Gastroesophageal sphincter (tissue), 4 donors: ENCODE measurements at regions not wholly inside any gene's neighbourhood (a gene's known extent, or its start where the extent isn't known, plus 50 kb on each side); places are given as distances from the start of the nearest gene placed in this dataset.

Source experiments
- ATAC-seq: fragments of 150-250 bp; one replicate; pipeline ENCODE4 v1.9.1; 2016; ENCODE audit warnings: mild to moderate bottlenecking, moderate library complexity
- H3K27ac ChIP-seq, 4 donors: fragments of 200-600 bp; sonication (generic) in 3 of 4; 1 replicate in 3 of 4; 2 replicates in 1 of 4; pipeline ENCODE4 v1.5.1; 2016 to 2019
- H3K27me3 ChIP-seq: fragments of 200-600 bp; sonication (generic); one replicate; pipeline ENCODE4 v1.5.1; 2019
- H3K36me3 ChIP-seq, 2 donors: fragments of 200-600 bp; sonication (generic); one replicate each; pipeline ENCODE4 v1.5.1; 2019; ENCODE audit warnings: control low read depth in 1 of 2
- H3K4me1 ChIP-seq, 3 donors: fragments of 200-600 bp; sonication (generic); 1 replicate in 2 of 3; 2 replicates in 1 of 3; pipeline ENCODE4 v1.5.1; 2016 to 2019; ENCODE audit warnings: control low read depth in 2 of 3
- H3K4me3 ChIP-seq, 2 donors: fragments of 200-600 bp; sonication (generic); one replicate each; pipeline ENCODE4 v1.5.1; 2019; ENCODE audit warnings: mild to moderate bottlenecking in 1 of 2, moderate library complexity in 1 of 2
- H3K9me3 ChIP-seq, 3 donors: fragments of 200-600 bp; sonication (generic); one replicate each; pipeline ENCODE4 v1.5.1; 2017 to 2019; ENCODE audit warnings: control low read depth in 2 of 3
- CTCF ChIP-seq, 4 experiments: fragments of 200-600 bp in 2 of 4; fragments of 450-650 bp in 2 of 4; sonication (generic) in 1 of 4; IDR thresholded peaks; one replicate each; pipeline ENCODE4 v1.5.1; 2017 to 2019; ENCODE audit warnings: antibody characterized with exemption in 4 of 4, mild to moderate bottlenecking in 2 of 4, moderate library complexity in 2 of 4
- EP300 ChIP-seq: sonication (generic); formaldehyde crosslinking; IDR thresholded peaks from one replicate; pipeline ENCODE4 v1.6.1; 2017; ENCODE audit warnings: antibody characterized with exemption, mild to moderate bottlenecking
- POLR2A ChIP-seq, 2 donors: fragments of 450-650 bp; IDR thresholded peaks; one replicate each; pipeline ENCODE4 v1.6.1; 2017; ENCODE audit warnings: antibody characterized with exemption in 2 of 2, mild to moderate bottlenecking in 2 of 2, moderate library complexity in 1 of 2
- POLR2AphosphoS5 ChIP-seq: sonication (generic); formaldehyde crosslinking; IDR thresholded peaks from one replicate; pipeline ENCODE4 v1.6.1; 2017; ENCODE audit warnings: antibody characterized with exemption
- WGBS, 2 donors: methylation state at CpG; one replicate each; pipeline ENCODE4 v1.1.5; 2018; ENCODE audit warnings: low coverage in 1 of 2; 5-methylcytosine and 5-hydroxymethylcytosine counted together

DNA sequence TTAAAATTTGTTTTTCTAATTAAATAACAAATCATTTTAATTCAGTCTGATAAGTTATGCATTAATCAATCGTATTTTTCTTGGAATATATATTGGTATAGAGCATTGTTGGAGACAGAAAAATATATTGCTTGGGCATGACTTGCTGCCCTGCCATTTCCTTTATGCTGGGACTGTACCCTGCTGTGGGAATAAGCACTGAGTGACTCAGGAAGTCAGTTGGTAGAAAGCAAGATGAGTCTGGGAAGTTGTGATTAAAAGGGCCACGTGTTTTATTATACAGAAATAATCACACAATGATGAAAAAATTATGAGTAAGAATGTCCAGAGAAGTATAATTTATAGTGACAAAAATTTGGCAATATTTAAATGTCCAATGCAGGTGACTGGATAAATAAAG lies 139.5 kb downstream of the KIF18A start:
- Histone ChIP-seq H3K9me3 (no peaks in the 10 kb centered on the region), H3K27ac (no peak overlapping the region), H3K4me3 (no peak overlapping the region), H3K4me1 (no peaks in the 10 kb centered on the region), H3K36me3 (no peaks in the 10 kb centered on the region), H3K27me3 (no peaks in the 10 kb centered on the region)
- TF ChIP-seq POLR2A (IDR thresholded peaks at IDR 0.05), result no peak
- TF ChIP-seq CTCF (IDR thresholded peaks at IDR 0.05), result no peak
- TF ChIP-seq POLR2AphosphoS5, result no peak
- TF ChIP-seq EP300, result no peak
- WGBS, 2 donors, result 64 to 78% methylated on average over 2 of the region's 2 CpGs
- ATAC-seq, result no peak

DNA sequence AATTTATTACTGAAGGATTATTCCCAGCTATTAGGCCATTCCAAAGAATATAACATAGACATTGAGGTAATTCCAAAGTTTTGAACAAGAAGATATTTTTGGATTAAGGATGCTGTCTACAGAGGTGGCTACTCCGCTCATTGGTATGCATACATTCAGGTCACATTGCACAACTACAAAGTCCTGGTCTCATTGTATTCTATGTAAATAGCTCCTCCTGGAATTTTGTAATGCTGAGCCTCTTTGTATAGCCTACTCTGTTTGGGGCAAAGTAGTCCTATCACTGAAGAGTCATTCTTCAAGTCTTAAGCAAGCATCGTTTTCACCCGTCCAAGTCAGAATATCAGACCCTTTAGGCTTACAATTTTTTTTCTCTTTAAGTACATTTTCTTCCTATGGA lies 142.4 kb downstream of the KIF18A start:
- TF ChIP-seq POLR2AphosphoS5, result no peak
- no peak for TF ChIP-seq CTCF (IDR thresholded peaks at IDR 0.05)
- TF ChIP-seq POLR2A (IDR thresholded peaks at IDR 0.05), result no peak
- TF ChIP-seq EP300, result no peak
- Histone ChIP-seq H3K27me3 (no peaks in the 10 kb centered on the region), H3K4me3 (no peak overlapping the region), H3K27ac (no peak overlapping the region), H3K4me1 (no peaks in the 10 kb centered on the region), H3K9me3 (no peaks in the 10 kb centered on the region), H3K36me3 (no peaks in the 10 kb centered on the region)
- WGBS, 2 donors, result 74 to 94% methylated on average over 3 of the region's 3 CpGs
- no peak for ATAC-seq

DNA sequence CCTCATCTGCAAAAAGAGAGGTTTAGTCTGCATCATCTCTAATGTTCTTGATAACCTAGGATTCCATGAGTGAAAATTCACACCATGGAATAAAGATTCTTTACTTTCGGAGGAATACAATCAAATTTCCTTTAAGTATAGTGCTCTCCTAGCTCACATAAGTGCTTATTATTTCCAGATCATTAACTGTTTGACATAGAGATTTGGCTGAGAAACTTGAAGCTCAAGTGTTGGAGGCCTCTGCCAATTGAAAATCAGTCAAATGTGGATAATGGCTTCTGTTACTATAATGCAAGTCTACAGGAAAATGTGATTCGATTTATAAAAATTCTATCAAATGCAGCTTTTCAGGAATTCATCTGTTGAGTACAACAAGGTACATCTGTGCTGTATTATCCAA lies 144.6 kb downstream of the KIF18A start:
- ATAC-seq, result no peak
- no peak overlapping the region for H3K27ac ChIP-seq
- H3K4me3 ChIP-seq, result no peak overlapping the region
- H3K36me3 ChIP-seq, result no peaks in the 10 kb centered on the region
- H3K27me3 ChIP-seq, result no peaks in the 10 kb centered on the region
- WGBS, 2 donors, result 50 to 74% methylated on average over 2 of the region's 2 CpGs
- H3K9me3 ChIP-seq, result no peaks in the 10 kb centered on the region
- no peaks in the 10 kb centered on the region for H3K4me1 ChIP-seq
- no peak for TF ChIP-seq POLR2A (IDR thresholded peaks at IDR 0.05)
- no peak for TF ChIP-seq EP300
- no peak for TF ChIP-seq POLR2AphosphoS5
- TF ChIP-seq CTCF (IDR thresholded peaks at IDR 0.05), result no peak

DNA sequence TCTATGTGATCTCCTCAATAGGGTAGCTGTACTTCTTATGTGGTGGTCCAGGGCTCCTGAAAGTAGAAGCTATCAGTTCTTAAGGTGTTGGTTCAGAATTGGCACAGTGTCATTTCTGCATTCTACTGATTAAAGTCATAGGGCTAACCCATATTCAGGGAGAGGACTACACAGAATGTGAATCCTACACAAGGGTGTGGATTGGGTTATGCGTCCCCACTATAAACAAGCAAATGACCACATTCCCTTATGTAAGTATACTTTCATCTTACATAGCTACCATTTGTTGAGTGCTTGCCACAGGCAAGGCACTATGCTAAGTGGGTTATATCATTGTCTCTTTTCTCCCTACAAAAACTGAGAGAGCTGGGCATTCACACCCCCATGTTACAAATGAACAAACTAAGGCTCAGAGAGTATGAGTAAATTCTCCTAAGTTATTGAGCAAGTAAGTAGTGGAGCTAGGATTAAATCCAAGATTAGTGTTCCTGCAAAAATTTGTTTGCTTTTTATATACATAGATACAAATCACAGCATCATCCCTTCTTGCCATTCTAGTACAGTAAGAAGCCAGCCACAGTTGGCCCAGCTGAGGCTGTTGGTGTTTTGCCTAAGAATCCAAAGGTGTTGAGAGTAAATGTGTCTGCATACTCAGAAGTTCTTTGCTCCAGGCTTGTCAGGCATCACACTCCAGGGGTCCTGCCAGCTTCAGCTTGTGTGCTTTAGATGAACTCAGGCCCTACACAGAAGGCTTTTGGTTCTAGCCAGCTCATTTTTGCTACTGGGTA lies 157.8 kb downstream of the KIF18A start:
- H3K4me3 ChIP-seq, result no peak overlapping the region
- H3K9me3 ChIP-seq, result no peaks in the 10 kb centered on the region
- WGBS, 2 donors, result 83 to 100% methylated on average over 1 of the region's 1 CpG
- ATAC-seq, result no peak
- H3K4me1 ChIP-seq, result no peaks in the 10 kb centered on the region
- TF ChIP-seq POLR2AphosphoS5 (no peak), CTCF (IDR thresholded peaks at IDR 0.05) (no peak), POLR2A (IDR thresholded peaks at IDR 0.05) (no peak), EP300 (no peak)
- H3K27me3 ChIP-seq, result no peaks in the 10 kb centered on the region
- H3K27ac ChIP-seq, result no peak overlapping the region
- no peaks in the 10 kb centered on the region for H3K36me3 ChIP-seq

DNA sequence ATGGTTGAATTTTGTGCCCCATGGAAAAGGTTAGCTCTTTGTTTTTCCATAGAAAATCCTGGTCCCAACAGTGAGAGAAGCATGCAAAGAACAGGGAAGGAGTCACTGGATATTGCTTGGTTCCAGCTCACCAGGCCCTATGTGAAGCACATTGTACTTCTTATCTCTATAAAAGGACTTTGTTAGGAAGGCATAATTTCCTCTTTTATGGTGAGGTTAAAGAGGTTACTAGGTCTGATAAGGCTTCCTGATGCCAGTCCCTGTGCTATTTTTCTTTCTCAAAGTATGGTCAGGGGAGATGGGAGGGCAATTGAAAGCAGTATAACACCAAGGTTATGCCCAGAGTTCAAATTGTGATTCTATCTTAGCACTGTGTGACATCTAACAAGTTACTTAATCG lies 162.6 kb downstream of the KIF18A start:
- WGBS, 2 donors, result 75 to 86% methylated on average over 1 of the region's 1 CpG
- no peaks in the 10 kb centered on the region for H3K36me3 ChIP-seq
- H3K4me1 ChIP-seq, result no peaks in the 10 kb centered on the region
- peaks cover 0 to 6% (median 0%) of the 10 kb centered on the region in 3 donors for H3K9me3 ChIP-seq
- no peaks in the 10 kb centered on the region for H3K27me3 ChIP-seq
- no peak overlapping the region for H3K4me3 ChIP-seq
- no peak for TF ChIP-seq POLR2A (IDR thresholded peaks at IDR 0.05)
- no peak for TF ChIP-seq CTCF (IDR thresholded peaks at IDR 0.05)
- TF ChIP-seq EP300, result no peak
- TF ChIP-seq POLR2AphosphoS5, result no peak
- no peak overlapping the region for H3K27ac ChIP-seq
- no peak for ATAC-seq
